ENCODE measurements at regions not wholly inside any gene's neighbourhood (a gene's known extent, or its start where the extent isn't known, plus 50 kb on each side); places are given as distances from the start of the nearest gene placed in this dataset.

DNA sequence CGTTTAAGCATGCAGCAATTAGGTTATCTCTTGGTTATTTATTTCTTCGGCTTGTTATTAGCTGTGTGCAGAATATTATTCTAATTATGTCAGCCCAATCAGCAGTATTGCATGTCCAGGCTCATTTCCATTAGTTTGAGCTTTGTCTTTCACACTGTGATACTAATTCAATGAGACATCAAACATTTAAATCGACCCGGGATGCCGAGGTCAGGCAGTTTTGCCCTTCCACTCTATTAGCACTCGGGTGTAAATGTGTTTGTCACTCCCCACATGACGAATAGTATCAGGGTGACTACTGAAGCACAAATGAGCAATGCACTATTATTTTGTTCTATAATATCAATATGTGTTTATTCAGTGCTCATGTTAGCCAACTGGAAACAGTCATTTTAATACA lies 170.9 kb downstream of the ANXA2 start:
- H3K4me3 ChIP-seq (ENCODE audit: low read depth, low read length): no peak overlapping the region
- TF ChIP-seq, protein P1, sequence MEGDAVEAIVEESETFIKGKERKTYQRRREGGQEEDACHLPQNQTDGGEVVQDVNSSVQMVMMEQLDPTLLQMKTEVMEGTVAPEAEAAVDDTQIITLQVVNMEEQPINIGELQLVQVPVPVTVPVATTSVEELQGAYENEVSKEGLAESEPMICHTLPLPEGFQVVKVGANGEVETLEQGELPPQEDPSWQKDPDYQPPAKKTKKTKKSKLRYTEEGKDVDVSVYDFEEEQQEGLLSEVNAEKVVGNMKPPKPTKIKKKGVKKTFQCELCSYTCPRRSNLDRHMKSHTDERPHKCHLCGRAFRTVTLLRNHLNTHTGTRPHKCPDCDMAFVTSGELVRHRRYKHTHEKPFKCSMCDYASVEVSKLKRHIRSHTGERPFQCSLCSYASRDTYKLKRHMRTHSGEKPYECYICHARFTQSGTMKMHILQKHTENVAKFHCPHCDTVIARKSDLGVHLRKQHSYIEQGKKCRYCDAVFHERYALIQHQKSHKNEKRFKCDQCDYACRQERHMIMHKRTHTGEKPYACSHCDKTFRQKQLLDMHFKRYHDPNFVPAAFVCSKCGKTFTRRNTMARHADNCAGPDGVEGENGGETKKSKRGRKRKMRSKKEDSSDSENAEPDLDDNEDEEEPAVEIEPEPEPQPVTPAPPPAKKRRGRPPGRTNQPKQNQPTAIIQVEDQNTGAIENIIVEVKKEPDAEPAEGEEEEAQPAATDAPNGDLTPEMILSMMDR (IDR thresholded peaks at IDR 0.05; ENCODE audit: borderline replicate concordance, insufficient read depth, low read depth, low read length): no peak

GRCh38 chr15:60228101-60228500 lies 169.7 kb downstream of the ANXA2 start:
- H3K4me3 ChIP-seq (ENCODE audit: low read depth, low read length): no peak overlapping the region
- TF ChIP-seq, protein P1 (IDR thresholded peaks at IDR 0.05; ENCODE audit: borderline replicate concordance, insufficient read depth, low read depth, low read length): no peak

DNA sequence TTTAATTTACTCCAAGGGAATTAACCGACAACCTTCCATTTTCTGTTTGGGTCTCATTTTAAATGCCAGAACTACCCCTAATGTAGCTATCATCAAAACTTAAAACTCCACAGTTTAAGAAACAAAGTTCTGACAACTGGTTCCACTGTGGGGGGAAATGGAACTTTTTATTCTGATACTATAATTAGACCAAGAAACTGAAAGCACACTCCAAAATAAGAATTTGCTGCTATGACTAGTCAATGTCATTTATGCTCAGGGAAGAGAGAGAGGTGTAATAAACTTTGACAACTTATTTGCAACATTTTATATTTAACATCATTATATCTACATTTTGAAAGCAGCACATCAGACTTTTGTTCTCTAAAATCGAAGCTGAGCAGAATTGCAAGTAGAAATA lies 169.2 kb downstream of the ANXA2 start:
- TF ChIP-seq, protein P1 (IDR thresholded peaks at IDR 0.05; ENCODE audit: borderline replicate concordance, insufficient read depth, low read depth, low read length): no peak
- no peak overlapping the region for H3K4me3 ChIP-seq (ENCODE audit: low read depth, low read length)

DNA sequence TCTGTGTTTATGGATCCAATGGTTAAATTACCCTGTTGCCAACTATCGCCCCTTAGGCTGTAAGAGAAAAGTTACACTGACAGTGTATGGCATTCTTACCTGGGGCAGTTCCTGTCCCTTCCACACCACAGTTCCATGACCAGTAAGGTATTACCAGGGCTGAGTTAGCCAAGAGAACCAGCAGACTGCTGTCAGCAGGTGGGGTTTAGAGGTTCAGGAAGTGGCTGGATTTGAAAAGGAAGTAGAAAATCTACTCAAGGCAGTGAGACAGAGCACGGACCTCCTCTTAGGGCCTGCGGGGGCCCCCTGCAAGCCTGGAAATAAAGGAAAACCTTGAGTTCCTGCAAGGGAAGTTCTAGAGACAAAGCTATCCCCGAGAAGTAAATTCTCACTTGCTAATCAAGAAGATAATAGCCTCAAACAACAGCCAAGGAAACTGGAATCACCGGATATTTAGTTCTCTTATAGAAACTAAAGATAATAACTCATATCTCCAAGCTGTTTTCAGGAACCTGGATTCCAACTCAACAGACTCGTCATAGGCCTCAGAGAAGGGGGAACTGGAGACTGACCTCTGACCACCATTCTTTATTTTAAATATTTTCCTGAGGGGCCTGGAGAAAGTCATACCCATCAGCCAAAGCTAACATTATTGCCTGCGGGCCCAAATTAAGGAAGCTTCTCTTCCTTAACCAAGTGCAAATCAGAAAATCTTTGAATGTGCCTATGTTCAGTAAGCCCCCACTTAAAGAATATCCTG lies 161.7 kb downstream of the ANXA2 start:
- TF ChIP-seq, protein P1 (IDR thresholded peaks at IDR 0.05; ENCODE audit: borderline replicate concordance, insufficient read depth, low read depth, low read length): no peak
- H3K4me3 ChIP-seq (ENCODE audit: low read depth, low read length): no peak overlapping the region

- H3K4me3 ChIP-seq (ENCODE audit: low read depth, low read length): no peak overlapping the region
- TF ChIP-seq, protein P1 (IDR thresholded peaks at IDR 0.05; ENCODE audit: borderline replicate concordance, insufficient read depth, low read depth, low read length): no peak
Measured at GRCh38 chr15:60237446-60237845, 160.3 kb downstream of the ANXA2 start.

DNA sequence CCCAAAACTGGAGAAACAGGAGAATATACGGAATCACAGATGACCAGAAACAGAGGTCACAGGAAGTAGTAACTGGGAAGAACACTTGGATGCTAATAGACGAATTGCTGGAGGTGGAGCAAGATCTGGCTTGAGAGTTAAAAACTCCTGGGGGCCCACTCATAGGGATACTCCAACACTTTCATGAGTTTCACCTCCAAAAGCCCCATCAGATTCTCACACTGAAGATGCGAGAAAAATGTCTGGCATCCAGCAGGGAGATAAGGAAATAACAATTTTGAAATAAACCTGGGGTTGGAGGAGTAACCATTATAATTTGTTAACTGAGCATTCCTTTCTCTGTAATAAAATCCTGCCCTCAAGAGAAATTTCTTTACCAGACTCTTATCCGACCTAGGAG lies 154.0 kb downstream of the ANXA2 start:
- H3K4me3 ChIP-seq (ENCODE audit: low read depth, low read length): no peak overlapping the region
- TF ChIP-seq, protein P1 (IDR thresholded peaks at IDR 0.05; ENCODE audit: borderline replicate concordance, insufficient read depth, low read depth, low read length): no peak

DNA sequence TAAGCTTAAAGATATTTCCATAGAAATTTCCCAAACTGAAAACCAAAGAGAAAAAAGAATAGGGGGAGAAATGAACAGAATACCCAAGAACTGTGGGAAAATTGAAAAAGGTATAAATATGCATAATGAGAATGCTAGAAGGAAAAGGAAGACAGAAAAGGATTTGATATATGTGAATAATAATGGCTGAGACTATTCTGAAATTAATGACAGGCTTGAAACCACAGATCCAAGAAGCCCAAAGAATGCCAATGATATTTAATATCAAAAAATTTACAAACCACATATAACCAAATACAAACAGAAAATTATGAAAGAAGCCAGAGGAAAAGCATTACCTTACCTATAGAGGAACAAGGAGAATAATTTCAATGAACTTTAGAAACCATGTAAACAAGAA lies 153.0 kb downstream of the ANXA2 start:
- TF ChIP-seq, protein P1 (IDR thresholded peaks at IDR 0.05; ENCODE audit: borderline replicate concordance, insufficient read depth, low read depth, low read length): no peak
- H3K4me3 ChIP-seq (ENCODE audit: low read depth, low read length): no peak overlapping the region

Measured in GM12875 (cell line).